ENCODE measurements at regions not wholly inside any gene's neighbourhood (a gene's known extent, or its start where the extent isn't known, plus 50 kb on each side); places are given as distances from the start of the nearest gene placed in this dataset.

GRCh38 chr15:93523481-93523880 is 434.5 kb upstream of the RGMA start:
- TF ChIP-seq, protein P1, sequence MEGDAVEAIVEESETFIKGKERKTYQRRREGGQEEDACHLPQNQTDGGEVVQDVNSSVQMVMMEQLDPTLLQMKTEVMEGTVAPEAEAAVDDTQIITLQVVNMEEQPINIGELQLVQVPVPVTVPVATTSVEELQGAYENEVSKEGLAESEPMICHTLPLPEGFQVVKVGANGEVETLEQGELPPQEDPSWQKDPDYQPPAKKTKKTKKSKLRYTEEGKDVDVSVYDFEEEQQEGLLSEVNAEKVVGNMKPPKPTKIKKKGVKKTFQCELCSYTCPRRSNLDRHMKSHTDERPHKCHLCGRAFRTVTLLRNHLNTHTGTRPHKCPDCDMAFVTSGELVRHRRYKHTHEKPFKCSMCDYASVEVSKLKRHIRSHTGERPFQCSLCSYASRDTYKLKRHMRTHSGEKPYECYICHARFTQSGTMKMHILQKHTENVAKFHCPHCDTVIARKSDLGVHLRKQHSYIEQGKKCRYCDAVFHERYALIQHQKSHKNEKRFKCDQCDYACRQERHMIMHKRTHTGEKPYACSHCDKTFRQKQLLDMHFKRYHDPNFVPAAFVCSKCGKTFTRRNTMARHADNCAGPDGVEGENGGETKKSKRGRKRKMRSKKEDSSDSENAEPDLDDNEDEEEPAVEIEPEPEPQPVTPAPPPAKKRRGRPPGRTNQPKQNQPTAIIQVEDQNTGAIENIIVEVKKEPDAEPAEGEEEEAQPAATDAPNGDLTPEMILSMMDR (conservative IDR thresholded peaks at IDR 0.05) = no peak
- no peak for TF ChIP-seq ZFX (IDR thresholded peaks at IDR 0.05)

Measured in C4-2B (cell line).